Panc1 (cell line): ENCODE measurements at regions not wholly inside any gene's neighbourhood (a gene's known extent, or its start where the extent isn't known, plus 50 kb on each side); places are given as distances from the start of the nearest gene placed in this dataset.
A peak's percentile ranks its signal among the peaks of the same experiment; 100 is the strongest.

Experiments used
- ATAC-seq: fragments of 200-7000 bp; cut with Tn5 transposase; 2 replicates; pipeline ENCODE4 v1.9.1; 2020; ENCODE audit warnings: mild to moderate bottlenecking, moderate library complexity
- BruUV-seq: library from RNA; stranded (reverse); fragments of 400-500 nt; replicated peaks from 2 replicates; lab custom pipeline; 2021; lab: Mats Ljungman, UMichigan
- CTCF ChIA-PET: fragments of 300-600 bp; sonication (Branson Sonifier 250); formaldehyde crosslinking; loops from one replicate; lab custom pipeline; 2022; ENCODE audit warnings: antibody characterized with exemption; lab: Charles Lee
- POLR2A ChIA-PET: fragments of 300-600 bp; sonication (Branson Sonifier 250); formaldehyde crosslinking; loops from one replicate; lab custom pipeline; 2022; ENCODE audit warnings: antibody characterized with exemption; lab: Charles Lee
- DNase-seq: peaks from one replicate; pipeline ENCODE4 v3.0.0-alpha.2; 2010; ENCODE audit warnings: low read depth, low spot score
- H3K27ac ChIP-seq: 2 replicates; pipeline ENCODE4 v1.5.1; 2011; ENCODE audit warnings: mild to moderate bottlenecking, low read length, inconsistent platforms
- H3K27me3 ChIP-seq: fragments of 200-500 bp; sonication (Bioruptor generic); 2 replicates; pipeline ENCODE4 v1.6.0; 2014; ENCODE audit warnings: low read length, inconsistent platforms; ENCODE audit not compliant: control insufficient read depth, insufficient read depth
- H3K36me3 ChIP-seq: fragments of 200-500 bp; sonication (Bioruptor generic); 2 replicates; pipeline ENCODE4 v1.5.1; 2014; ENCODE audit warnings: inconsistent platforms, mild to moderate bottlenecking, low read length, moderate library complexity; ENCODE audit not compliant: control insufficient read depth, insufficient read depth
- H3K4me1 ChIP-seq: 2 replicates; pipeline ENCODE4 v1.5.1; 2011; ENCODE audit warnings: inconsistent platforms, mild to moderate bottlenecking, low read length, moderate library complexity; ENCODE audit not compliant: control insufficient read depth, insufficient read depth
- H3K4me3 ChIP-seq, 2 experiments: 2 replicates each; pipeline ENCODE4 v1.5.1; 2011 to 2012; ENCODE audit warnings: low read depth in 2 of 2, low read length in 2 of 2, mild to moderate bottlenecking in 2 of 2, inconsistent platforms in 1 of 2, moderate library complexity in 1 of 2
- H3K9me3 ChIP-seq: fragments of 200-500 bp; sonication (Bioruptor generic); 2 replicates; pipeline ENCODE4 v1.5.1; 2014; ENCODE audit warnings: low read depth, mild to moderate bottlenecking, inconsistent platforms, low read length, moderate library complexity; ENCODE audit not compliant: control insufficient read depth, insufficient read depth
- POLR2AphosphoS5 ChIP-seq: IDR thresholded peaks from 2 replicates; pipeline ENCODE4 v1.6.1; 2012; ENCODE audit warnings: mild to moderate bottlenecking, low read depth, low read length, moderate library complexity
- SIN3A ChIP-seq: IDR thresholded peaks from 2 replicates; pipeline ENCODE4 v1.6.1; 2012; ENCODE audit warnings: low read depth, mild to moderate bottlenecking, low read length, moderate library complexity, borderline replicate concordance; ENCODE audit not compliant: insufficient read depth
- TCF7L2 ChIP-seq: IDR thresholded peaks from 2 replicates; pipeline ENCODE4 v1.6.1; 2011; ENCODE audit warnings: mild to moderate bottlenecking, low read depth, low read length, inconsistent platforms
- in situ Hi-C: cut with HindIII; loops from 2 replicates; pipeline ENCODE4 v1.10.0; 2016; ENCODE audit warnings: low sequenced_read_pairs, low pct_unique_long_range_greater_than_20kb
- intact Hi-C: fragments of 100-400 bp; cut with micrococcal nuclease; formaldehyde crosslinking; loops from one replicate; pipeline ENCODE4 v1.10.0; 2022; ENCODE audit not compliant: unreplicated experiment
- TF ChIP-seq, protein P1 (sequence below): fragments of 450-650 bp; IDR thresholded peaks from 2 replicates; pipeline ENCODE4 v1.5.1; 2017; ENCODE audit warnings: mild to moderate bottlenecking
- TF ChIP-seq, protein P2 (sequence below), 2 experiments: IDR thresholded peaks; 2 replicates each; pipeline ENCODE4 v1.6.1; 2011 to 2012; ENCODE audit warnings: low read depth in 2 of 2, control low read depth in 1 of 2, low read length in 1 of 2, mild to moderate bottlenecking in 1 of 2, moderate library complexity in 1 of 2; ENCODE audit not compliant: insufficient read depth in 1 of 2

GRCh38 chr15:85865070-85865684 lies 70.5 kb upstream of the KLHL25 start:
- H3K36me3 ChIP-seq, result no peaks in the 10 kb centered on the region
- ChIA-PET CTCF (interaction anchor here (0.6 kb wide), 1 partner anchor 198 kb away, joined by 3 read pairs; no protein-coding TSS in a partner anchor), POLR2A (interaction anchor here (0.5 to 0.6 kb wide), 2 partner anchors 130 to 1030 kb away, joined by 4 to 7 read pairs; no protein-coding TSS in a partner anchor)
- no peaks in the 10 kb centered on the region for H3K9me3 ChIP-seq
- intact Hi-C loops, result no loop called here
- TF ChIP-seq, protein P1, sequence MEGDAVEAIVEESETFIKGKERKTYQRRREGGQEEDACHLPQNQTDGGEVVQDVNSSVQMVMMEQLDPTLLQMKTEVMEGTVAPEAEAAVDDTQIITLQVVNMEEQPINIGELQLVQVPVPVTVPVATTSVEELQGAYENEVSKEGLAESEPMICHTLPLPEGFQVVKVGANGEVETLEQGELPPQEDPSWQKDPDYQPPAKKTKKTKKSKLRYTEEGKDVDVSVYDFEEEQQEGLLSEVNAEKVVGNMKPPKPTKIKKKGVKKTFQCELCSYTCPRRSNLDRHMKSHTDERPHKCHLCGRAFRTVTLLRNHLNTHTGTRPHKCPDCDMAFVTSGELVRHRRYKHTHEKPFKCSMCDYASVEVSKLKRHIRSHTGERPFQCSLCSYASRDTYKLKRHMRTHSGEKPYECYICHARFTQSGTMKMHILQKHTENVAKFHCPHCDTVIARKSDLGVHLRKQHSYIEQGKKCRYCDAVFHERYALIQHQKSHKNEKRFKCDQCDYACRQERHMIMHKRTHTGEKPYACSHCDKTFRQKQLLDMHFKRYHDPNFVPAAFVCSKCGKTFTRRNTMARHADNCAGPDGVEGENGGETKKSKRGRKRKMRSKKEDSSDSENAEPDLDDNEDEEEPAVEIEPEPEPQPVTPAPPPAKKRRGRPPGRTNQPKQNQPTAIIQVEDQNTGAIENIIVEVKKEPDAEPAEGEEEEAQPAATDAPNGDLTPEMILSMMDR, result peak; percentile 89
- TF ChIP-seq TCF7L2, result no peak
- TF ChIP-seq POLR2AphosphoS5, result no peak
- TF ChIP-seq, protein P2, sequence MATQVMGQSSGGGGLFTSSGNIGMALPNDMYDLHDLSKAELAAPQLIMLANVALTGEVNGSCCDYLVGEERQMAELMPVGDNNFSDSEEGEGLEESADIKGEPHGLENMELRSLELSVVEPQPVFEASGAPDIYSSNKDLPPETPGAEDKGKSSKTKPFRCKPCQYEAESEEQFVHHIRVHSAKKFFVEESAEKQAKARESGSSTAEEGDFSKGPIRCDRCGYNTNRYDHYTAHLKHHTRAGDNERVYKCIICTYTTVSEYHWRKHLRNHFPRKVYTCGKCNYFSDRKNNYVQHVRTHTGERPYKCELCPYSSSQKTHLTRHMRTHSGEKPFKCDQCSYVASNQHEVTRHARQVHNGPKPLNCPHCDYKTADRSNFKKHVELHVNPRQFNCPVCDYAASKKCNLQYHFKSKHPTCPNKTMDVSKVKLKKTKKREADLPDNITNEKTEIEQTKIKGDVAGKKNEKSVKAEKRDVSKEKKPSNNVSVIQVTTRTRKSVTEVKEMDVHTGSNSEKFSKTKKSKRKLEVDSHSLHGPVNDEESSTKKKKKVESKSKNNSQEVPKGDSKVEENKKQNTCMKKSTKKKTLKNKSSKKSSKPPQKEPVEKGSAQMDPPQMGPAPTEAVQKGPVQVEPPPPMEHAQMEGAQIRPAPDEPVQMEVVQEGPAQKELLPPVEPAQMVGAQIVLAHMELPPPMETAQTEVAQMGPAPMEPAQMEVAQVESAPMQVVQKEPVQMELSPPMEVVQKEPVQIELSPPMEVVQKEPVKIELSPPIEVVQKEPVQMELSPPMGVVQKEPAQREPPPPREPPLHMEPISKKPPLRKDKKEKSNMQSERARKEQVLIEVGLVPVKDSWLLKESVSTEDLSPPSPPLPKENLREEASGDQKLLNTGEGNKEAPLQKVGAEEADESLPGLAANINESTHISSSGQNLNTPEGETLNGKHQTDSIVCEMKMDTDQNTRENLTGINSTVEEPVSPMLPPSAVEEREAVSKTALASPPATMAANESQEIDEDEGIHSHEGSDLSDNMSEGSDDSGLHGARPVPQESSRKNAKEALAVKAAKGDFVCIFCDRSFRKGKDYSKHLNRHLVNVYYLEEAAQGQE (IDR thresholded peaks at IDR 0.05; ENCODE audit: insufficient read depth in 1 of 2, low read depth in 2 of 2, low read length in 1 of 2), result no peak
- TF ChIP-seq SIN3A, result no peak
- H3K27ac ChIP-seq, result no peak overlapping the region
- peaks cover 14% of the 10 kb centered on the region for H3K27me3 ChIP-seq
- no TSS peak for BruUV-seq
- in situ Hi-C loops, result no loop called here
- no peaks in the 10 kb centered on the region for H3K4me1 ChIP-seq
- DNase-seq (peak; percentile 15), ATAC-seq (peak; percentile 89)
- H3K4me3 ChIP-seq, result no peak overlapping the region

DNA sequence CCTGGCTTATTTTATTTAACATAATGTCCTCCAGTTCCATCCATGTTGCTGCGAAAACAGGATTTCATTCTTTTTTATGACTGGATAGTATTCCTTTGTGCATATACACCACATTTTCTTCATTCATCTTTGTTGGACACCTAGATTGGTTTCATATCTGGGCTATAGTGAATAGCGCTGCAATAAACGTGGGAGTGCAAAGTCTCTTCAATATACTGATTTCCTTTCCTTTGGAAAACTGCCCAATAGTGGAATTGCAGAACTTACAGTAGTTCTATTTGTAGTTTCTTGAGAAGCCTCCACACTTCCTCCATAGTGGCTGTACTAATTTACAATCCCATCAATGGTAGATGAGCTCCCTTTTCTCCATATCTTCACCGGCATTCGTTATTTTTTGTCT lies 72.5 kb upstream of the KLHL25 start:
- H3K27ac ChIP-seq, result no peak overlapping the region
- in situ Hi-C loops (no loop called here), intact Hi-C loops (no loop called here)
- ChIA-PET CTCF (no interaction called here), POLR2A (no interaction called here)
- no peak for ATAC-seq
- TF ChIP-seq POLR2AphosphoS5, result no peak
- TF ChIP-seq TCF7L2, result no peak
- TF ChIP-seq, protein P2 (IDR thresholded peaks at IDR 0.05; ENCODE audit: insufficient read depth in 1 of 2, low read depth in 2 of 2, low read length in 1 of 2), result no peak
- no peak for TF ChIP-seq SIN3A
- TF ChIP-seq, protein P1, result no peak
- no peak for DNase-seq
- H3K9me3 ChIP-seq, result no peaks in the 10 kb centered on the region
- H3K36me3 ChIP-seq, result no peaks in the 10 kb centered on the region
- peaks cover 16% of the 10 kb centered on the region for H3K27me3 ChIP-seq
- no peaks in the 10 kb centered on the region for H3K4me1 ChIP-seq
- no TSS peak for BruUV-seq
- no peak overlapping the region for H3K4me3 ChIP-seq
